ENCODE measurements at regions not wholly inside any gene's neighbourhood (a gene's known extent, or its start where the extent isn't known, plus 50 kb on each side); places are given as distances from the start of the nearest gene placed in this dataset.

GRCh38 chr2:150107170-150107569 lies 380.3 kb downstream of the RND3 start:
- TF ChIP-seq CTCF (IDR thresholded peaks at IDR 0.05; ENCODE audit: extremely low read depth, insufficient read depth, missing control alignments) = no peak

GRCh38 chr2:150101947-150102346 lies 385.5 kb downstream of the RND3 start:
- DNase-seq (ENCODE audit: low spot score) = no peak

More at GRCh38 chr2:150107170-150107569, 380.3 kb downstream of the RND3 start:
- DNase-seq (ENCODE audit: low spot score) = no peak
- in situ Hi-C loops (cut with MboI; ENCODE audit: low pct_unique_long_range_greater_than_20kb, low sequenced_read_pairs, unreplicated experiment) = no loop called here

GRCh38 chr2:150100834-150101233 lies 386.6 kb downstream of the RND3 start:
- no peak for TF ChIP-seq CTCF (IDR thresholded peaks at IDR 0.05; ENCODE audit: extremely low read depth, insufficient read depth, missing control alignments)
- in situ Hi-C loops (cut with MboI; ENCODE audit: low pct_unique_long_range_greater_than_20kb, low sequenced_read_pairs, unreplicated experiment) = no loop called here
- no peak for DNase-seq (ENCODE audit: low spot score)

More at GRCh38 chr2:150101947-150102346, 385.5 kb downstream of the RND3 start:
- in situ Hi-C loops (cut with MboI; ENCODE audit: low pct_unique_long_range_greater_than_20kb, low sequenced_read_pairs, unreplicated experiment) = no loop called here
- TF ChIP-seq CTCF (IDR thresholded peaks at IDR 0.05; ENCODE audit: extremely low read depth, insufficient read depth, missing control alignments) = no peak

- DNase-seq (ENCODE audit: low spot score) = no peak
- TF ChIP-seq CTCF (IDR thresholded peaks at IDR 0.05; ENCODE audit: extremely low read depth, insufficient read depth, missing control alignments) = no peak
- in situ Hi-C loops (cut with MboI; ENCODE audit: low pct_unique_long_range_greater_than_20kb, low sequenced_read_pairs, unreplicated experiment) = no loop called here
These were observed 387.1 kb downstream of the RND3 start for GRCh38 chr2:150100336-150100735.

- in situ Hi-C loops (cut with MboI; ENCODE audit: low pct_unique_long_range_greater_than_20kb, low sequenced_read_pairs, unreplicated experiment) = no loop called here
- TF ChIP-seq CTCF (IDR thresholded peaks at IDR 0.05; ENCODE audit: extremely low read depth, insufficient read depth, missing control alignments) = no peak
- no peak for DNase-seq (ENCODE audit: low spot score)
These were observed 387.7 kb downstream of the RND3 start for GRCh38 chr2:150099805-150100204.

GRCh38 chr2:150097901-150098531 lies 389.5 kb downstream of the RND3 start:
- DNase-seq (ENCODE audit: low spot score) = peak; percentile 14
- no peak for TF ChIP-seq CTCF (IDR thresholded peaks at IDR 0.05; ENCODE audit: extremely low read depth, insufficient read depth, missing control alignments)
- in situ Hi-C loops (cut with MboI; ENCODE audit: low pct_unique_long_range_greater_than_20kb, low sequenced_read_pairs, unreplicated experiment) = no loop called here

Data from GM13977 (cell line).